ENCODE measurements at regions not wholly inside any gene's neighbourhood (a gene's known extent, or its start where the extent isn't known, plus 50 kb on each side); places are given as distances from the start of the nearest gene placed in this dataset.

DNA sequence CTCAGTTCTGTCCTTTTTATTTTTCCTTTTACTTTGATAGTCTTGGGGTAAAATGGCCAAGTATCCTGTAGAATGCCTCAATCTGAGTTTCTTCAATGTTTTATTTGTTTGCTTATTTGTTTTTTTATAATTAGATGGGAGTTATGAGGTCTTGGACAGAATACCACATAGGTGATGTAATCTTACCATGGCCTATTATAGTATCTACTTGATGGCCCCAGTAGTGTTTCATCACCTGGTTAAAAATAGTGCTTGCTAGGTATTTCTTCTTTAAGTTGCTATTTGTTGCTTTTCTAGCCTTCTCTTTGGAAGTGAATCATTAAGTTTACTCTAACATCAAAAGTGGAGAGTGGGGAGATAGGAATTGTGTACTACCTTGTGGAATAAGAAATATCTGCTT is 1020.0 kb upstream of the KCND2 start:
- ATAC-seq (no peak), DNase-seq (ENCODE audit: low spot score) (no peak)
- H3K27me3 ChIP-seq (ENCODE audit: insufficient read depth) = no peaks in the 10 kb centered on the region
- H3K4me1 ChIP-seq (ENCODE audit: insufficient read depth) = peaks cover 4% of the 10 kb centered on the region; the same call in 1 of the 2 replicates
- Mint-ChIP-seq H3K27ac (no peak overlapping the region), H3K36me3 (ENCODE audit: low read depth) (no peaks in the 10 kb centered on the region), H3K27me3 (ENCODE audit: insufficient read depth, low read depth, poor library complexity) (no peaks in the 10 kb centered on the region), H3K9me3 (no peaks in the 10 kb centered on the region), H3K4me1 (no peaks in the 10 kb centered on the region), H3K4me3 (no peak overlapping the region)
- no peaks in the 10 kb centered on the region for H4K20me1 ChIP-seq (replicated peaks; ENCODE audit: insufficient read depth)
- no peaks in the 10 kb centered on the region for H3F3A ChIP-seq (replicated peaks; ENCODE audit: low read depth)
- H3K27ac ChIP-seq (ENCODE audit: low read depth) = no peak overlapping the region
- H2AFZ ChIP-seq = no peak overlapping the region
- H3K9me2 ChIP-seq (ENCODE audit: insufficient read depth) = no peaks in the 10 kb centered on the region; the same call in 1 of the 2 replicates
- H3K79me2 ChIP-seq (replicated peaks; ENCODE audit: insufficient read depth) = no peaks in the 10 kb centered on the region
- no peak overlapping the region for H3K4me3 ChIP-seq
- H3K36me3 ChIP-seq (ENCODE audit: insufficient read depth) = no peaks in the 10 kb centered on the region
- no peak overlapping the region for H3K4me2 ChIP-seq
- TF ChIP-seq STAT1 (IDR thresholded peaks at IDR 0.05; ENCODE audit: unreplicated experiment) (no peak), ZNF114 (CRISPR knock-in tag; IDR thresholded peaks at IDR 0.05) (no peak), CREB1 (CRISPR knock-in tag; IDR thresholded peaks at IDR 0.05; ENCODE audit: low read depth) (no peak), JUNB (IDR thresholded peaks at IDR 0.05; ENCODE audit: unreplicated experiment) (no peak)
- TF ChIP-seq, protein P1, sequence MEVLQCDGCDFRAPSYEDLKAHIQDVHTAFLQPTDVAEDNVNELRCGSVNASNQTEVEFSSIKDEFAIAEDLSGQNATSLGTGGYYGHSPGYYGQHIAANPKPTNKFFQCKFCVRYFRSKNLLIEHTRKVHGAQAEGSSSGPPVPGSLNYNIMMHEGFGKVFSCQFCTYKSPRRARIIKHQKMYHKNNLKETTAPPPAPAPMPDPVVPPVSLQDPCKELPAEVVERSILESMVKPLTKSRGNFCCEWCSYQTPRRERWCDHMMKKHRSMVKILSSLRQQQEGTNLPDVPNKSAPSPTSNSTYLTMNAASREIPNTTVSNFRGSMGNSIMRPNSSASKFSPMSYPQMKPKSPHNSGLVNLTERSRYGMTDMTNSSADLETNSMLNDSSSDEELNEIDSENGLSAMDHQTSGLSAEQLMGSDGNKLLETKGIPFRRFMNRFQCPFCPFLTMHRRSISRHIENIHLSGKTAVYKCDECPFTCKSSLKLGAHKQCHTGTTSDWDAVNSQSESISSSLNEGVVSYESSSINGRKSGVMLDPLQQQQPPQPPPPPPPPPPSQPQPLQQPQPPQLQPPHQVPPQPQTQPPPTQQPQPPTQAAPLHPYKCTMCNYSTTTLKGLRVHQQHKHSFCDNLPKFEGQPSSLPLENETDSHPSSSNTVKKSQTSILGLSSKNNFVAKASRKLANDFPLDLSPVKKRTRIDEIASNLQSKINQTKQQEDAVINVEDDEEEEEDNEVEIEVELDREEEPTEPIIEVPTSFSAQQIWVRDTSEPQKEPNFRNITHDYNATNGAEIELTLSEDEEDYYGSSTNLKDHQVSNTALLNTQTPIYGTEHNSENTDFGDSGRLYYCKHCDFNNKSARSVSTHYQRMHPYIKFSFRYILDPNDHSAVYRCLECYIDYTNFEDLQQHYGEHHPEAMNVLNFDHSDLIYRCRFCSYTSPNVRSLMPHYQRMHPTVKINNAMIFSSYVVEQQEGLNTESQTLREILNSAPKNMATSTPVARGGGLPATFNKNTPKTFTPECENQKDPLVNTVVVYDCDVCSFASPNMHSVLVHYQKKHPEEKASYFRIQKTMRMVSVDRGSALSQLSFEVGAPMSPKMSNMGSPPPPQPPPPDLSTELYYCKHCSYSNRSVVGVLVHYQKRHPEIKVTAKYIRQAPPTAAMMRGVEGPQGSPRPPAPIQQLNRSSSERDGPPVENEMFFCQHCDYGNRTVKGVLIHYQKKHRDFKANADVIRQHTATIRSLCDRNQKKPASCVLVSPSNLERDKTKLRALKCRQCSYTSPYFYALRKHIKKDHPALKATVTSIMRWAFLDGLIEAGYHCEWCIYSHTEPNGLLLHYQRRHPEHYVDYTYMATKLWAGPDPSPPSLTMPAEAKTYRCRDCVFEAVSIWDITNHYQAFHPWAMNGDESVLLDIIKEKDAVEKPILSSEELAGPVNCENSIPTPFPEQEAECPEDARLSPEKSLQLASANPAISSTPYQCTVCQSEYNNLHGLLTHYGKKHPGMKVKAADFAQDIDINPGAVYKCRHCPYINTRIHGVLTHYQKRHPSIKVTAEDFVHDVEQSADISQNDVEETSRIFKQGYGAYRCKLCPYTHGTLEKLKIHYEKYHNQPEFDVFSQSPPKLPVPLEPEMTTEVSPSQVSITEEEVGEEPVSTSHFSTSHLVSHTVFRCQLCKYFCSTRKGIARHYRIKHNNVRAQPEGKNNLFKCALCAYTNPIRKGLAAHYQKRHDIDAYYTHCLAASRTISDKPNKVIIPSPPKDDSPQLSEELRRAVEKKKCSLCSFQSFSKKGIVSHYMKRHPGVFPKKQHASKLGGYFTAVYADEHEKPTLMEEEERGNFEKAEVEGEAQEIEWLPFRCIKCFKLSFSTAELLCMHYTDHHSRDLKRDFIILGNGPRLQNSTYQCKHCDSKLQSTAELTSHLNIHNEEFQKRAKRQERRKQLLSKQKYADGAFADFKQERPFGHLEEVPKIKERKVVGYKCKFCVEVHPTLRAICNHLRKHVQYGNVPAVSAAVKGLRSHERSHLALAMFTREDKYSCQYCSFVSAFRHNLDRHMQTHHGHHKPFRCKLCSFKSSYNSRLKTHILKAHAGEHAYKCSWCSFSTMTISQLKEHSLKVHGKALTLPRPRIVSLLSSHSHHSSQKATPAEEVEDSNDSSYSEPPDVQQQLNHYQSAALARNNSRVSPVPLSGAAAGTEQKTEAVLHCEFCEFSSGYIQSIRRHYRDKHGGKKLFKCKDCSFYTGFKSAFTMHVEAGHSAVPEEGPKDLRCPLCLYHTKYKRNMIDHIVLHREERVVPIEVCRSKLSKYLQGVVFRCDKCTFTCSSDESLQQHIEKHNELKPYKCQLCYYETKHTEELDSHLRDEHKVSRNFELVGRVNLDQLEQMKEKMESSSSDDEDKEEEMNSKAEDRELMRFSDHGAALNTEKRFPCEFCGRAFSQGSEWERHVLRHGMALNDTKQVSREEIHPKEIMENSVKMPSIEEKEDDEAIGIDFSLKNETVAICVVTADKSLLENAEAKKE (CRISPR knock-in tag; IDR thresholded peaks at IDR 0.05) = no peak

DNA sequence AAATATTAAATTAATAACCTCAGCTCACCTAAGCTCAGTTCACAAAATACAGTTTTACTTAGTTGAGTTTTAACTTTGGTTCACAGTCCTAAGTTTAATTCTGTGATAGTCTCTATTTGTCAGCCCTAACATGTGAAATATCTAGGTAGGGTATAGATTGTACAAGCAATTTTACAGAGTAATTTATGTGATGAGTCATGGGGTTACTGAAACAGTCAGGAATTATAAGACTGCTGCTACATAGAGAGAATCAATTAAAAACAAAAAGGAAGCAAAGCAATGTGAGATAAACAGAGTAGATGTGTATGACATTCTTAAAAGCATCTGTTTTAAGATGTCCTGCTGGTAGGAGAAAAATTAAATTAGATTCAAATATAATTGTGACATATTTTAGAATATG is 1018.2 kb upstream of the KCND2 start:
- Histone ChIP-seq H4K20me1 (replicated peaks; ENCODE audit: insufficient read depth) (no peaks in the 10 kb centered on the region), H3K4me2 (no peak overlapping the region), H3F3A (replicated peaks; ENCODE audit: low read depth) (no peaks in the 10 kb centered on the region), H3K4me1 (ENCODE audit: insufficient read depth) (no peaks in the 10 kb centered on the region), H3K27ac (ENCODE audit: low read depth) (no peak overlapping the region), H2AFZ (no peak overlapping the region), H3K4me3 (no peak overlapping the region), H3K27me3 (ENCODE audit: insufficient read depth) (no peaks in the 10 kb centered on the region), H3K36me3 (ENCODE audit: insufficient read depth) (no peaks in the 10 kb centered on the region), H3K79me2 (replicated peaks; ENCODE audit: insufficient read depth) (no peaks in the 10 kb centered on the region), H3K9me2 (ENCODE audit: insufficient read depth) (no peaks in the 10 kb centered on the region; the same call in 1 of the 2 replicates)
- H3K4me1 Mint-ChIP-seq = no peaks in the 10 kb centered on the region
- H3K27me3 Mint-ChIP-seq (ENCODE audit: insufficient read depth, low read depth, poor library complexity) = no peaks in the 10 kb centered on the region
- no peaks in the 10 kb centered on the region for H3K36me3 Mint-ChIP-seq (ENCODE audit: low read depth)
- TF ChIP-seq, protein P2, sequence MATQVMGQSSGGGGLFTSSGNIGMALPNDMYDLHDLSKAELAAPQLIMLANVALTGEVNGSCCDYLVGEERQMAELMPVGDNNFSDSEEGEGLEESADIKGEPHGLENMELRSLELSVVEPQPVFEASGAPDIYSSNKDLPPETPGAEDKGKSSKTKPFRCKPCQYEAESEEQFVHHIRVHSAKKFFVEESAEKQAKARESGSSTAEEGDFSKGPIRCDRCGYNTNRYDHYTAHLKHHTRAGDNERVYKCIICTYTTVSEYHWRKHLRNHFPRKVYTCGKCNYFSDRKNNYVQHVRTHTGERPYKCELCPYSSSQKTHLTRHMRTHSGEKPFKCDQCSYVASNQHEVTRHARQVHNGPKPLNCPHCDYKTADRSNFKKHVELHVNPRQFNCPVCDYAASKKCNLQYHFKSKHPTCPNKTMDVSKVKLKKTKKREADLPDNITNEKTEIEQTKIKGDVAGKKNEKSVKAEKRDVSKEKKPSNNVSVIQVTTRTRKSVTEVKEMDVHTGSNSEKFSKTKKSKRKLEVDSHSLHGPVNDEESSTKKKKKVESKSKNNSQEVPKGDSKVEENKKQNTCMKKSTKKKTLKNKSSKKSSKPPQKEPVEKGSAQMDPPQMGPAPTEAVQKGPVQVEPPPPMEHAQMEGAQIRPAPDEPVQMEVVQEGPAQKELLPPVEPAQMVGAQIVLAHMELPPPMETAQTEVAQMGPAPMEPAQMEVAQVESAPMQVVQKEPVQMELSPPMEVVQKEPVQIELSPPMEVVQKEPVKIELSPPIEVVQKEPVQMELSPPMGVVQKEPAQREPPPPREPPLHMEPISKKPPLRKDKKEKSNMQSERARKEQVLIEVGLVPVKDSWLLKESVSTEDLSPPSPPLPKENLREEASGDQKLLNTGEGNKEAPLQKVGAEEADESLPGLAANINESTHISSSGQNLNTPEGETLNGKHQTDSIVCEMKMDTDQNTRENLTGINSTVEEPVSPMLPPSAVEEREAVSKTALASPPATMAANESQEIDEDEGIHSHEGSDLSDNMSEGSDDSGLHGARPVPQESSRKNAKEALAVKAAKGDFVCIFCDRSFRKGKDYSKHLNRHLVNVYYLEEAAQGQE (IDR thresholded peaks at IDR 0.05; ENCODE audit: unreplicated experiment) = no peak
- TF ChIP-seq EZH2 (IDR thresholded peaks at IDR 0.05; ENCODE audit: low read depth, unreplicated experiment) (no peak), ZNF114 (CRISPR knock-in tag; IDR thresholded peaks at IDR 0.05) (no peak)
- H3K9me3 Mint-ChIP-seq = no peaks in the 10 kb centered on the region
- no peak overlapping the region for H3K4me3 Mint-ChIP-seq
- 0 out of 2 replicates have a peak overlapping the region, but pooled peaks have one; percentile 4 for H3K27ac Mint-ChIP-seq
- ATAC-seq (no peak), DNase-seq (ENCODE audit: low spot score) (no peak)

All from GM23338 (cell line).